ENCODE measurements at regions not wholly inside any gene's neighbourhood (a gene's known extent, or its start where the extent isn't known, plus 50 kb on each side); places are given as distances from the start of the nearest gene placed in this dataset.
"Not testable (repeated sequence)": the region's sequence is repeated elsewhere in the genome, so short reads cannot be mapped to it uniquely, and the experiment has no call there.

DNA sequence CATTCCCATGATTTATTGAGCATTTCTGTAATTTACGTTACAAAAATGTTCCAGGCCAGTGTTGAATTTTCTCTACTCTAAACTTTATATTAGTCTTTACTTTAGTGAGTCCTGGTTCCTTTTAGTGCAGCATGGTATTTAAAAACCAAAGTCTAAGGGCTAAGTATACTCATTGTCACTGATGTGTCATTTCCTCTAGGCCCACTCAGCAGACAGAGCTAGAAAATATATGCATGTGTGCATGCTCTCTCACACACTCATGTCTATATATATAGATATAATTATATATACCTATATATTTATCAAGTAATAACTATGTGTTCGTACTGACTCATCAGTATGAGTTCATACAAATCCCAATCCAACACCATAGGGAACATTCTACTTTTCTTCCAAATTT, 132.5 kb upstream of the SLC8A1 start:
- no peak for DNase-seq

DNA sequence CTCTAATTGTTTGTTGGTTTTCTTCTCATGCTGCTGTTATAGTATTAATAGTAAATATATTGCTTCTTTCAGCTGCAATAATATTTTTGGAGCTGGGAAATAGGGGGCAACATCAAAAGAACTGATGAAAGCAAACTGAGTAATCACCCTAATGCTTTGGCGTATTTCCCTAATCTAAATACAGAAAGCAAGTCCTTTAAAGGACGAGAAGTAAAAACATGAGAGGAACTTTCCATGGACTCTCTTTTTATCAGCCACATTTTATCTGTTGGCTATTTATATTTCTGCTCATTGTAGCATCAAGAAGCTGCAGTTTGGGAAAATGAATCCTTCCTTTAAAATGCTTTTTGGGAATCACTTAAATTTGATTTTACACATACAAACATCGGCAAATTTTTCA, 139.9 kb upstream of the SLC8A1 start:
- DNase-seq: no peak

DNA sequence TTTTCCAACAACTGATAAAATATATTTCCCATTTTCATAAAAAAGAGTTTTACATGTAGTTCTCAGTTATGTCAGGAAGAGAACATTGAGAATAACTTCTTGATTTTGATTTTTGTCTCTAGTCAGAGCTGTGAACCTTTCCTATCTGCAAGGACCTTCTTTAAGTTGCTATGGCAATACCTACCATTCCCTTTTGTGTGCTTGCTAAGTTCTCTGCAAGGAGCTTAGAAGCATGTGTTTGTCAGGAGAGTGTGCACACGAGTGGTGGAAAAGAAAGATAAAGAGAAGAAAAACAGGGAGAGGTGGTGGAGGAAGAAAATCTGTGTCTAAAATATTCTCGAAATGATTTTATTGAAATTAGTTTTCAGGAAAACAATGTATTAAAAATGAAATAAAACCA, 140.3 kb upstream of the SLC8A1 start:
- DNase-seq: no peak

DNA sequence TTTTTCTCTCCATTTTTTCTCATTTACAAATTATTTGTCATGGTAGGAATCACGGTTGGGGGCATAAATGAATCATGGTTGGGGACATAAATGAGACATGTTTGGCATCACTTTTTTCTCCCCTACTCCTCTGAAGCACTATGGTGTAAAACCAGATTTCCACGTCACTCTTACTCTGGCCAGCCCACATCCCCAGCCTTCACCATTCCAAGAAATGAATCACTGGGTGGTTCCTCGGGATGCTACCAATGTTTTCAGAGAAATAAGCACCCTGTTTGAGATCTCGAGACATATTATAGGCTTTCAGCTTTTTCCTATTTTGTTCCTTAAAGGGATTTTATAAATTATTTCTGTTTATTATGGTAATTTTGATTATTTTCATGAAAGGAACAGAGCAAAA, 155.0 kb upstream of the SLC8A1 start:
- DNase-seq: no peak

DNA sequence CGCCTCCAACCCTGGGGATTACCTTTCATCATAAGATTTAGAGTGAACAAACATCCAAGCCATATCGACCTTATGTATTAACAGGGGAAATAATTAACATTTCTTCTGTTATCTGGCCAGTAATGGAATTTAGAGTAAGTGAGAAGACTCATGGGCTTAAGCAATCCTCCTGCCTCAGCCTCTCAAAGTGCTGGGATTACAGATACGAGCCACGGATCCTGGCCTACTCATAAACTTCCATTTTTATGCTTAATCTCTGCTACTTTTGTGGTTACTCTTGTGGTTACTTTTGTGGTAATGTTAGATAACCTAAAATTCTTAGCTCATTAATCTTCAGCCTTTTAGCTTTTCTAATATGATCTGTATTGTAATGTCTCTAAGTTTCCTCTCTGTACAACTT, 159.3 kb upstream of the SLC8A1 start:
- no peak for DNase-seq

DNA sequence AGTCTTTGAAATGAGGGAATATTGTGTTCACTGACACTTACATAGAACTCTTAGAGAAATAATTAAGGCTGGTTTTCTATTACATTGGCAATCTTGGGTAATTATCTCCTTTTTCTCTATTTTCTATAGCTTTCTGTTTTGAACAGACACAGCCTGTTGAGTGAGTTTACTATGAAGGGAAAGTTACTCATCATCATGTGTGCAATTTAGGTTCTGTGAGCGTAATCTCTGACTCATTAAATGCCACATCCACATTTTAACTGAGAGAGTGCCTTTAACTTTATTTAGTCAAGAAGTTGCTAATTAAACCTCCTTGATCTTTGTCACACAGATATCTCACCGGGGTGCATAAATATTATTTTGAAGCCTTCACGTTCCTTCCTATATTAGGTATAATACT, 174.0 kb upstream of the SLC8A1 start:
- DNase-seq: no peak

DNA sequence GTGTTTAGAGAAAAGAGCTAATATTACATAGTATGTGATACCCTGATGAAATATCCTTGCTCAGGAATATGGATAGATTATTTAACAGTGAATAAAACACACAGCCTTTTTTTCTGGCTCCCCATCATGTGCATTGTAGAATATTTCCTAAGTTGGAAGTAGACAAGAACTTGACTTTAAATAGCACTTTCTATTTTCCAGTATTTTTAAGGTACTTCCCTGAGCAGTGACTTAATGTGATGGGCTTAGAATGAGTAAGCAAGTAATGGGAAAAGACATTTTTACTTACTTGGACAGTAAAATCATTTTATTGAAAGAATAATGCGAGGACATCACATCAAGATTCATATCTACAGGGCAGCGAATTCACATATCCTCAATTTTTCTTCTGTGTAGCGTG, 176.7 kb upstream of the SLC8A1 start:
- DNase-seq: no peak

DNA sequence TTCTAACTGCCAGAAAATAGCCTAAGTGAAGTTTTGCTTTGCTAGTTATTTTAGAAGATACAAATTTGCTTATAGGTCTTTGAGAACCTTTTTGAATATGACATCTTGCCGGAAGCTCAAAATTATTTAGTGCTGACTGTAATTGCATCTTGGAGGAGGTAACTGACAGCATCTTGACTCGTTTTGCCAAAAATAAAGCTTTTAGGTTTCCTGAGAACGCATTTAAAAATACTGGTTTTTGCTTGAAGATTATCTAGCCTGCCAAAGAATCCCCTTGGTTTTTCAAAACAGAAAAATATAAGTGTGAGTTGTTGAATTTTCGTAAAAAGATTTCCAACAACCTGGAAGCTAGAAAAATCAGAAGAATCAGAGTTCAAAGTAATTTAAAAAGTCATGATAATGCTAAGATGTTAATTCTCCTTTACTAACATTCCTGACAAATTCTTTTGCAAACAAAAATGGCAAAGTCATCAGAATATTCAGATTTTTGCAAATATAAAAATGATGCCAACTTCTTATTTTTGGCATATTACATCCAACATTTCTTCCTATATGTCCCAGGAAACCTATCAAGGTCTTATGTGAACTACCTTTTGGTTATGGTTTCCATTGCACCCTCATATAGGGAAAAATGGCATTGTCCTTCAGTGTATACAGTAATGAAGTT, 178.0 kb upstream of the SLC8A1 start:
- DNase-seq: no peak

DNA sequence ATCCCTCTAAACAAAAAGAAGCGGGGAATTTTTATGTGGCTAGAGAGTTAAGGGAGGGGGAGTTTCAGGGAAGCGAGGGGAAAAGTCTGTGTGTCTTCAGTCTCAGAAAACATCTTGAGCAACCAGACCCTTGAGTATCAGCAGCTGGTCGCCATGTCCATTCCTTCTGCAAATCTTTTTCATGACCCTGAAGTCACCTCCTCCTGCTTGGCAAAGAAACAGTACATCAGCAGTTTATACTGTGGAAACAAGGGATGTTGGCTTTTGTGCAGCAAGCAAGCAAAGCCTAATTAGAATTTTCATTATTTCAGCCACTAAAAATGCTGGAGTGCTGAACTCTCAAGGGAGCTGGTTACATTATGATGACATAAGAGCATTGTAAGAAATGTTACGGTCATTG, 187.4 kb upstream of the SLC8A1 start:
- no peak for DNase-seq

DNA sequence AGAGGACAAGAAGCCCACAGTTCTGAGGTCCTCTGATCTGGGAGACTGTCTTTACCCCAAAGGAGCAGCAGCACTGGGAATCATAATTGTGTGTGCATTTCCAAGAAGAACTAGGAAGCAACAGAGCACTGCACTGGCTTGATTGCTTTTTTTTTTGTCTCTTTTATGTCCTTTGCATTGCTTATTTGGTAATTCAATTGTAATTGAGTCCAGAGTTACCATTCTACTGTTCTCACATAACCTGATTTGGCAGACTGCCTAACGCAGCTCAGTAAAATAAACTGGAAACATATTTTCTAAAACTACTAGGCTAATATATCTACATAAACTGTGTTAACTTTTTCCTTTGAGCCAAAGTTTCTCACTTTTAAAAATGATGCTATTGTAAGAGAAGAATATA, 190.3 kb upstream of the SLC8A1 start:
- no peak for DNase-seq

DNA sequence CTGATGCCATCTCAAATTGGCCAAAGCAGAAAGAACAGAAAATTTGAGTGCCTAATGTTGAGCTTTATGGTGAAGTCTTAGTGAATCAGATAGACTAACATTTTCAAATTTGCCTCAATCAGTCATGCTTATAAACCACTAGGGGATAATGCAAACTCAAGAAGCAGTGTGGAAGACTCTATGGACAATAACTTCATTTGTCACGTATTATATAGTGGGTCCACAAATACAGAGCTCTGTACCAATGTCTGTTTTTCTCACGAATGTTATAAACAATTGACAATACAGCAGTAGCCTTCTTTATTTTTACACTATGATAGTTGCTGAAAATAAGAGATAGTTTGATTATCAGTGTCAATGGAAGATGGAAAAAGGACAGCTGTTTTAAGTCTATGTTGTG, 190.8 kb upstream of the SLC8A1 start:
- DNase-seq: no peak

DNA sequence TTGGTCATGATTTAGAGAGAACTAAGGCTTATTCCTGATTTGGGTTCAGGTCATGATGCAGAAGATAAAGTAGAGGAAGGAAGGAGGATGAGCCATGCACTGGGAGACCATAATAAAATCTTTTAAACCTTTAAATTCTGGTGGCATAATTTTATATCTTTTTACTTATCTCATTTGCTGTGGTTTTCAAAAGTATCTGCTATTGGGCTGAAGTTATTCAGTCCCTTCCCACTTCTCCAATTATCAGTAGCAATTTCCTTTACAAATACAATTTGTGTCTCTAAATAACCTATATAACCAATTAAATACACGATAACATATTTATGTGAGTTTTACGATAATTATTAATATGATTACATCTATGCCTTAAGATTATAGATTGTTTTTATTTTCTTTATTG, 194.8 kb upstream of the SLC8A1 start:
- DNase-seq: no peak

DNA sequence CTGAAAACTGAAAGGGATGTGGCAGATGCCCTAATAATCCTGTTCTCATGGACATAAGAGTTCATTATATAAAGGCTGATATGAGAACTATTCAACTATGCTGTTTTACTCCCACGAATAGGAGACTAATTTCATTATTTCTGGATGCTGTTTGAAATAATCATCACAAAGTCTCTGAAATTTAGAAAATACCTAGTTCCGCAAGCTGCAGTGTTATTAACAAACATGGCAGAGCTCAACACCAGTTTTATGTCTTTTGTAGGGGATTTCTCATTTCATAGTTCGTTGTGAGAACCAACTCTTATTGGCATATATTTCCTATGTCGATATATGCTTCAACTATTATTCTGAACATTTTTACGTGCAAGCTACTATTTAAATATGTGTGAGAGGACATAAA, 200.3 kb upstream of the SLC8A1 start:
- DNase-seq: no peak

DNA sequence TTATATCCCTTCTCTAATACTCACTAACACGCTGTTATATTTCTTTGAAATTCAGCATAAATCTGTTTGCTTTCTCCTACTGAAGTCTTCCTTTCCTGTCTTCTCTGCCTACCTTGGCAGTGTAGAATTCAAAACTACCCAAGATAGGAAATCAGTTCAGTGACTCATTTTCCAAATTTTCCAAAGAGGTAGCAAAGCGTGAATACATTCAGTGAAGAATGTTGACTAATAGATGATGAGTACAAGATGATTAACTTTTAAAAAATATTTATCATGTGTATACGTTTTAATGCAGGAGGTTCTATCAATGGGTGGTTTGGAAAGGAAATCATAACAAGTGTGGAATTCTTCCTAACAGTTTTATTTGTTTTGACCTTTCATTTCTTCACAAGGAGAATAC, 201.9 kb upstream of the SLC8A1 start:
- no peak for DNase-seq

DNA sequence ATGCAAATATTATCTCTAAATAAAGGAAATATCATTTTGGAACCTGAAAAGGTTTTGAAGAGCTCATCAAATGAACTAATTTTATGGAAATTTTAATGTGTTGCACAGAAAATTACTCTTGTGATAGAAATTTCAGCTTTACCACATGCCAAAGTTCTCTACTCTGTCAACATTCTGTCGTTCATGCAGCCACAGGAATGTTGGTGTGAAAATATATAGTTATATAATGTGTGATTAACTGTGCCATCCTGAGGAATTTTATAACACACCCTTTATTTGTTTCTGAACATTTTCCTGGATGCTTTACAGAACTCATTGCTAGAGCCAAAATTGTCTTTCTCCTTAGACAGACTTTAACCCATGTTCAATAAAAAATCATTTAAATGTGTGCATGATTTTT, 202.5 kb upstream of the SLC8A1 start:
- no peak for DNase-seq

DNA sequence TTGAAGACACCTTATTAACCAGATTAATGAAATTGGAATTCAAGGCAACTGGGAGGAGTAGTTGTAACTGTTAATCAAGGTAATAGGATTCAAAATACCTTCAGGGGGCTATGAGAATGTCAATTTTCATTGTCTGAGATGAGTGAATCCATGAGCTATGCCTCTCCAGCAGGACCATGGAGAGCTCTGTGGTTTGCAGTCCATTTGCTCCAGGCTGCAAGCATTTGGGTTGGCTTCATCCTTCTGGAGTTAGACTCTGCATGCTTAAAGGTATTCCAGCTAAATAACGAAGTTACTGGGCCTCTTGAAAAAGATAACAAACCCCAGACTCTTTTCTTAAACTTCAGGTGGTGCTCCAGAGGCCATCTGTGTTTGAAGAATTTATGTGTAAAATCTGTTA, 207.1 kb upstream of the SLC8A1 start:
- no peak for DNase-seq

DNA sequence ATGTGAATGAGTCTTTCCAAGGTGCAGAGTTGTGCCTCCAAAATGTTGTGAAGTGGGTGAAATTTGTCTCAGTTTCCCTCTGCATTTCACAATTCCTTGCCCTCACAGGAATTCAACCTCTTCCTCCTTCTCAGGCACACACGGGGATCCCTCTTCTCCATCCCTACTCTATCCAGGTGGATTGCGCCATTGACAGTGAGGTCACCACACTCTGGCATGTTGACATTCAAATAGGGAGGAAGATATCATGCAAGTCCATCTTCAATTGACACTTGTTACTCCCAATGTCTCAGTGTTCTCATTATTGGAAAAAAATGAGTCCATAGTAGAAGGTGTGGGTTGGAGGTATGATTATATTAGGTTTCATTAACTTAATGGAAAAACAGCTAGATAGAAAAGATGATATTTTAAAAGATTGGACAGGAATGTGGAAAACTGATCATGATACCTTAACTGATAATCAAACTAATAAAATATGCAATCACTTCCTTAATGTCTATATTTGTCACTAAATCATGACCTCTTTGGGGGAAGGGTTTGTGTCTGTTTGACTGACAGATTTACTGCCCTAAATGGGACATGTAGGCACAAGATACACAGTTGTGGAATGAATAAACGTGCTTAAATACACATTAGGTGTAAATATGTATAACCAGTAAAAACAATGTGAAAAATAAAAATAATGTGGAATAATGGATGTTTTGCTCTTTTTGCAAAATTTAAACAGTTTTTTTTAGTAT, 213.8 kb upstream of the SLC8A1 start:
- DNase-seq: no peak

DNA sequence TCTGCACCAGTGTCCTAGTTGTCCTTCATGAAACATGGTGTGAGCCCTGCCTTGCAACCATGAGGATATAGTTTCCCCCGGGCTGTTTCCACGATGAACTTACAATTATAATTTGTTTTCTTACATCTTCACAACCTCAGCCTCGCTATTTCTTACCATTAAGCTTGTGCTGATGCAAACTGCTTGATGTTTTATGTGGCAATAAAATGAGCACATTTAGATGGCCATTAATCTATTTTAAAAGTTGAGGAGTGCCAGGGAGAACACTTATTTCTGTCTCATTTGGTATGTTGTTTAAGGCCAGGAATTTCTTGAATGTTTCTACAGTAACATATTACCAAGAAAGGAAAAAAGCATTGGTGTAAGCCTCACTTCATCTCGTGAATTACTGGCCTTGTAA, 214.5 kb upstream of the SLC8A1 start:
- DNase-seq: no peak

DNA sequence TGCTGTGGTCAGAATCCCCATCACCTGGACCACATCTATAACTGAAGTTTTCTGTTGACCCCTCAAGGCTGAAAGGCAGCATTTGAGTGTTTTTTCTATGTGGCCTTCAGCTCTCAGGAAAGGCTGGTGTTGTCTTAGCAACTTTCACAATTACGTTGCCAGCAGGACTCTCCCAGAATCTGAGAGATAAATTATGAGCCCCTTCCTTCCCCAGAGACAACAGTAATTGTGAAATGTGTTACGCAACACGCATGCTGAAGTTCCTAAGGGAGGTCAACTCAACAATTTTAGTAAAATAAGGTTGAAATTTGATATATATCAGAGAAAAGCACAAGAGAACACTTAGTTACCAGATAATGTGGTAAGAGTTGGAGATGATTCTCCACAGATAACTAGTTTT, 216.5 kb upstream of the SLC8A1 start:
- no peak for DNase-seq

DNA sequence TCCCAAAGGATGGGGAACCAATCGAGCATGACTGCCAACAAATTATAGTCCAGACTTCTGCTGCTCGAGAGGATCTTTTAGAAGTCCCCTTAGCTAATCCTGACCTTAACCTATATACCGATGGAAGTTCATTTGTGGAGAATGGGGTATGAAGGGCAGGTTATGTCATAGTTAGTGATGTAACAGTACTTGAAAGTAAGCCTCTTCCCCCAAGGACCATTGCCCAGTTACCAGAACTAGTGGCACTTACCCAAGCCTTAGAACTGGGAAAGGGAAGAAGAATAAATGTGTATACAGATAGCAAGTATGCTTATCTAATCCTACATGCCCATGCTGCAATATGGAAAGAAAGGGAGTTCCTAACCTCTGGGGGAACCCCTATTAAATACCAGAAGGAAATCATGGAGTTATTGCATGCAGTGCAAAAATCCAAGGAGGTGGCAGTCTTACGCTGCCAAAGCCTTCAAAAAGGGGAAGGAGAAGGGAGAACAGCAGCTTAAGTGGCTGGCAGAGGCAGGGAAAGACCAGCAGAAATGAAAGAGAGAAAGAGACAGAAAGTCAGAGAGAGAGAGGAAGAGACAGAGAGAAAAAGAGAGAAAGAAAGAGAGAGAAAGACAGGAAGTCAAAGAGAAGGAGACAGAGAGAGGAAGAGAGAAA, 224.4 kb upstream of the SLC8A1 start:
- not testable (repeated sequence) for DNase-seq

DNA sequence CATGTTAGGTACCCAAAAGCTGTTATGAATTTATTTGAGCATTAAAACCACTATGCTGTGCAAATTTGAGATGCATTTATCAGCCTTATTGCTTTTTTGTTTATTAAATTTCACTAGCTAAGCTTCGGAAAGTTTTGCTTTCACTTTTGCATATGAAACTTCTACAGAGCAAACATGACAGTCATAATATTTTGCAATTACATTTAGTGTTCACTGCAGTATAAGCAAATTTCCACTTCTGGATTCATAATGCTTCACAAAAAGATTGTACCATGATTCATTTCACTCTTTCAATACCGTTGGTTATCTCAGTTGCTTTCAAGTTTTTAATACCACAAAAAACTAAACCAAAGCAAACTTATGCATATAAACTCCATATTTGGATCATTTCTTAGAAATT, 228.7 kb upstream of the SLC8A1 start:
- DNase-seq: no peak

DNA sequence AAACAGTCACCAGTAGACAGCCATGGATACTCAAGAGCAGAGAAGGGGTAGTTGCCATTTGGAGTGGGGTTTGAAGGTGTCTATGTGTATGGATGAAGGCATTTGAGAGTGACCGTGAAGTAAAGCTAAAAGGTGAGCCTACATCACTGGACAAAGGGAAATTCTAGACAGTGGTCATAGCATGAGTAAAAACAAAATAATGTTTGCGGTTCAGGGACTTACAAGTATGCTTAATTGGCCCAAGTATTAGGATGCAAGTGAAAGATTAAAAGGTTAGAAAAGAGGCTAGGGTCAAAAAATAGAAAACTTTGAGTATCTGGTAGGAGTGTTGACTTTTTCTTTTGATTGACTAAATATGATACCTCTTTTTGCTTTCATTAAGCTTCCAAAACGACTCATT, 238.1 kb upstream of the SLC8A1 start:
- no peak for DNase-seq

DNA sequence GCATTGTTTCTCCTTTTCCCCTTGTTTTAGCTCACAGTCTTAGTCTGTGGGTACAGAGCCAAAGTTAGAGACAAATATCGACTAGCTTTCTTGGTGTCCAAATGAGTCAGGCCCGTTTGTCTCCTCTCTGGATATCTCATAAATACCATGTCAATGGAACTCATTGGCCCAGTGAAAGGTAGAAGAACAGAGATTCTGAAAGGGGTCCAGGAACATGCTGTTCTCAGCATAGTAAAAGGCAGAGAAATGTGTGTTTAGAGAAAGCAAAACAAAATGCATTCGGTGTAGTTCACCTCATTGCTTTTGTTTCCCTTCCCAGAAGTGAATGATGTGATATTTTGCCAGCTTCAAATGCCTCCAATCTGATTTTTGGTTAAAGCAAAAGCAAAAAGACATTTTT, 238.6 kb upstream of the SLC8A1 start:
- no peak for DNase-seq

DNA sequence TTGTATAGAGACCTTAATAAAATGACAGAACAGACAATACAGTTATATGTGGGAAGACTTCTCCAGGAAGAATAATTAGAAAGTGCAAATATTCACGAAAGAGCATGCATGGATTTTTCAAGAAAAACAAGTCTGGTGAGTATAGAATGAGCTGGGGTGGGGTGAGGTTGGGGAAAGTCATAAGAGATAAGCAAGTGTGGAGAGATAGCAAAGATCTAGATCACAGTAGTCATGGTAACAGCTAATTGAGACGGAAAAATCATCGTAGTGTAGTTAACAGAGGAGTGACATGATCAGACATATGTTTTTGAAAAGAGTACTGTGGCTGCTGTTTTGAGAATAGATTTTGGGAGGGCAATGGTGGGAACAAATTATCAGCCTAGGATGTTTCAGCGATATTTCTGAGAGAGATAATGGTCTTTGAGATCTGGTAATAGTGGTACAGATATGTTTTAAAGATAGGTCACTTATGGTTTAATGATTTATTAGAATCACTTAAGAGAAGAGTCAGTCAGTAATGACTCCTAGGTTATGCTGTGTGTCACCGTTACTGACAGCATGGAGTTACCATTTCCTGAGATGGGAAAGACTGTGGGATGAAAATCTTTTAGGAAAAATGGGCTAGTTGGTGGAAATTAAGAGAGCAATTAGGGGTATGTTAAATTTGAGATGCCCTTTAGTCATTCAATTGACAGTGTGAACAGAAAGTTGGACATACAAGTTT, 248.5 kb upstream of the SLC8A1 start:
- DNase-seq: no peak
